ENCODE measurements at regions not wholly inside any gene's neighbourhood (a gene's known extent, or its start where the extent isn't known, plus 50 kb on each side); places are given as distances from the start of the nearest gene placed in this dataset.

- no peak for TF ChIP-seq CTCF (IDR thresholded peaks at IDR 0.05)
- no peak for TF ChIP-seq POLR2A (IDR thresholded peaks at IDR 0.05)
These were observed 600.5 kb downstream of the PCDH18 start for GRCh38 chr4:136931781-136932180.
